Effector memory CD4-positive, alpha-beta T cell (primary cell): ENCODE measurements at regions not wholly inside any gene's neighbourhood (a gene's known extent, or its start where the extent isn't known, plus 50 kb on each side); places are given as distances from the start of the nearest gene placed in this dataset.

Source experiments
- DNase-seq, 3 donors: peaks; one replicate each; pipeline ENCODE4 v3.0.0-alpha.2; 2020
- H3K27ac ChIP-seq: 2 replicates; pipeline ENCODE4 v1.7.0; 2013; ENCODE audit warnings: mild to moderate bottlenecking, low read length, moderate library complexity; ENCODE audit not compliant: insufficient read depth, poor library complexity, severe bottlenecking
- H3K27me3 ChIP-seq: replicated peaks from 2 replicates; pipeline ENCODE4 v1.7.0; 2013; ENCODE audit warnings: mild to moderate bottlenecking, low read length; ENCODE audit not compliant: insufficient read depth, control insufficient read depth, poor library complexity, severe bottlenecking
- H3K36me3 ChIP-seq: 2 replicates; pipeline ENCODE4 v1.7.0; 2013; ENCODE audit warnings: mild to moderate bottlenecking, low read length, moderate library complexity; ENCODE audit not compliant: control insufficient read depth, insufficient read depth
- H3K4me1 ChIP-seq: 2 replicates; pipeline ENCODE4 v1.7.0; 2013; ENCODE audit warnings: low read length, mild to moderate bottlenecking; ENCODE audit not compliant: control insufficient read depth, insufficient read depth, poor library complexity, severe bottlenecking
- H3K4me3 ChIP-seq: 2 replicates; pipeline ENCODE4 v1.7.0; 2013; ENCODE audit warnings: low read length, low read depth, mild to moderate bottlenecking; ENCODE audit not compliant: insufficient read depth, poor library complexity, severe bottlenecking
- H3K9me3 ChIP-seq: 2 replicates; pipeline ENCODE4 v1.7.0; 2013; ENCODE audit warnings: mild to moderate bottlenecking, low read length, moderate library complexity; ENCODE audit not compliant: control insufficient read depth

GRCh38 chr5:14071433-14071832, 71.7 kb upstream of the TRIO start:
- Histone ChIP-seq H3K36me3 (no peaks in the 10 kb centered on the region), H3K4me1 (no peaks in the 10 kb centered on the region), H3K27ac (no peak overlapping the region), H3K4me3 (no peak overlapping the region), H3K9me3 (no peaks in the 10 kb centered on the region), H3K27me3 (no peaks in the 10 kb centered on the region)
- DNase-seq = no peak

DNA sequence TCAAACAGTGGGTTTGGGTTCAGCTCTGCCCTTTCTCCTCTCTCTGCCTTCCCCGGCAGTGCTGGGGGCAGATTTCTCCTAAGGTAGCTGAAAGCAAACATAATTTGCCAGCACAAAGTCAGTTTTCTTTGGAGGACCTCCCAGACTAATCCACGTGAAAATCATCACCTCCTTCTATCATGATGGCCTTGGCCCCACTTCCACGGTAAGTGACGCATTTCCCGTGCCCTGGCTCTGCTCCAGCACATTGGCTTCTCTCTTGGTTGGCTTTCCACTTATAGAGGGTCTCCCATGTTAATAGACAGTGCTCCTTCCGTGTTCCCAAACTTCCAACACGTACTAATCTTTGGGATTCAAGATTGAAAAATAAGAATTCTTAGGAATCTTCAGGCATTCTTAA, 74.1 kb upstream of the TRIO start:
- H3K36me3 ChIP-seq = no peaks in the 10 kb centered on the region
- H3K9me3 ChIP-seq = no peaks in the 10 kb centered on the region
- H3K4me1 ChIP-seq = no peaks in the 10 kb centered on the region
- H3K27ac ChIP-seq = no peak overlapping the region
- no peaks in the 10 kb centered on the region for H3K27me3 ChIP-seq
- H3K4me3 ChIP-seq = no peak overlapping the region
- DNase-seq = no peak

DNA sequence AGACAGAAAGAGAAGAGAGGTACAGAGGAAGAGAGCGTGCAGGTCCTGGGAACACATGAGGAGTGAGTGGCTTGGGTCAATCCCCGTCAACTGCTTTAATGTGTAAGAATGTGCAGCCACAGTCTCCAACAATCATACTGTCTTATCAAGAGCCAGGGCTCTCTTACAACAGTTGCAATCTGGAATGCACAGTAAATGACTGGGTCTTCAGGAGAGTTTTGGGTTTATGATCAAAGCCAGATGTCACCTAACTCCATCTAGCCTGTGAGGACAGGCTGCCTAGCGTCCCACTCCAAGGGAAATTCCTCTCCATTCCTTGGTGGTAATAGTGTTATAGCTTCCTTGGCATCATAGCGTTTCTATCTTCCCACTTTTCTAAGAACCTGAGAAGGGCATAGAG, 75.0 kb upstream of the TRIO start:
- DNase-seq = no peak
- no peak overlapping the region for H3K4me3 ChIP-seq
- H3K4me1 ChIP-seq = no peaks in the 10 kb centered on the region
- H3K9me3 ChIP-seq = no peaks in the 10 kb centered on the region
- no peak overlapping the region for H3K27ac ChIP-seq
- H3K27me3 ChIP-seq = no peaks in the 10 kb centered on the region
- no peaks in the 10 kb centered on the region for H3K36me3 ChIP-seq

DNA sequence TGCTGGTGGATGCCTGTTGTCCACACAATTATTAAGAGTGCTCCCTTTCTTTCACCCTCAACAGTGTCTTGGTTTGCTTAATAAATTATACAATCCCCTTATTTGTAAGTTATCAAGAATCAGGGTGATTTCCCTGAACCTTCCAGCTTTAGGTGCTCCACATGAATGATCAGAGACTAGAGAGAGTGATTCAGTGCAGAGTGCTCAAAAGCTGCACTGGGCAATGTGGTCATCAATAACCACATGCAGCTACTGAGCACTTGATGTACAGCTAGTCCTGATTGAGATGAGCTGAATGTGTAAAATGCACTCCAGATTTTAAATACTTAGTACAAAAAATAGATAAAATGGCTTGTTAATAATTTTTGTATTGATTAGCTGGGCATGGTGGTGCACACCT, 76.8 kb upstream of the TRIO start:
- Histone ChIP-seq H3K9me3 (no peaks in the 10 kb centered on the region), H3K4me1 (no peaks in the 10 kb centered on the region), H3K27ac (no peak overlapping the region), H3K4me3 (no peak overlapping the region), H3K36me3 (no peaks in the 10 kb centered on the region), H3K27me3 (no peaks in the 10 kb centered on the region)
- no peak for DNase-seq

GRCh38 chr5:14064841-14065240, 78.3 kb upstream of the TRIO start:
- Histone ChIP-seq H3K27ac (no peak overlapping the region), H3K4me3 (no peak overlapping the region)
- no peak for DNase-seq

GRCh38 chr5:14063691-14064090, 79.5 kb upstream of the TRIO start:
- Histone ChIP-seq H3K27ac (no peak overlapping the region), H3K4me1 (no peaks in the 10 kb centered on the region), H3K27me3 (no peaks in the 10 kb centered on the region), H3K9me3 (no peaks in the 10 kb centered on the region), H3K36me3 (no peaks in the 10 kb centered on the region), H3K4me3 (no peak overlapping the region)
- DNase-seq = no peak

More at GRCh38 chr5:14064841-14065240, 78.3 kb upstream of the TRIO start:
- Histone ChIP-seq H3K4me1 (no peaks in the 10 kb centered on the region), H3K27me3 (no peaks in the 10 kb centered on the region), H3K9me3 (no peaks in the 10 kb centered on the region), H3K36me3 (no peaks in the 10 kb centered on the region)

DNA sequence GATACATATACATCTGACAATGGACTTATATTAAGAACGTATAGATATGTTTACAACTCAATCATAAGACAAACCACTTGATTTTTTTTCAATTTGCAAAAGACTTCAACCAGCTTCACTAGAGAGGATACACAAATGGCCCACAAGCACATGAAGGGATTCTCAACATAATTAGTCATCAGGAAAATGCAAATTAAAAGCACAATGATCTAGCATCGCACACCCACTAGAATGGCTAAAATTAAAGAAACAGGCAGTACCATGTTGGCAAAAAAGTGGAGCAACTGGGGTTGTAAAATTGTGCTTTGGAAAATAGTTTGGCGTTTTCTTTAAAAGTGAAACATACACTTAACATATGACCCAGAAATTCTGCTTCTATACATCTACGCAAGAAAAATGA, 80.0 kb upstream of the TRIO start:
- Histone ChIP-seq H3K9me3 (no peaks in the 10 kb centered on the region), H3K27me3 (no peaks in the 10 kb centered on the region), H3K4me3 (no peak overlapping the region), H3K27ac (no peak overlapping the region), H3K36me3 (no peaks in the 10 kb centered on the region), H3K4me1 (no peaks in the 10 kb centered on the region)
- DNase-seq = no peak

DNA sequence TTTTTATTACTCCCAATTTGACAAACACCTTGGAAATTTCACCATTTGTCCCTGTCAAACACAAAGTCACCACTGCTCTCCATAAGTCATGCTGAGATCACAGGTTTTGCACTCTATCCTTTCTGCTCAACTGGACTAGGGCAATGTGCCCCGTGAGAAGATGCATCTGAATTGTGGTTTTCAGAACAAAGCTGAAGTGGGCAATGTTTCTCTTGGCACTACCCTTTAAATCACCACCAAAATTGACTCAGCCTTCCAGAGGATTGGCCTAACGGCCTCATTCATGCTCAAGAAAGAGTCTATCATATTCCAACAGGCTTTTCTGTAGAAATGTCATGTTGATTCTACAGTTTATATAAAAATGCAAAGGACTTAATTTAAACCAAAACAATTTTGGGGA, 81.0 kb upstream of the TRIO start:
- H3K36me3 ChIP-seq = no peaks in the 10 kb centered on the region
- DNase-seq = no peak
- no peak overlapping the region for H3K4me3 ChIP-seq
- H3K27me3 ChIP-seq = no peaks in the 10 kb centered on the region
- no peaks in the 10 kb centered on the region for H3K9me3 ChIP-seq
- no peak overlapping the region for H3K27ac ChIP-seq
- no peaks in the 10 kb centered on the region for H3K4me1 ChIP-seq

- Histone ChIP-seq H3K4me1 (no peaks in the 10 kb centered on the region), H3K9me3 (no peaks in the 10 kb centered on the region), H3K27me3 (no peaks in the 10 kb centered on the region), H3K27ac (no peak overlapping the region), H3K4me3 (no peak overlapping the region), H3K36me3 (no peaks in the 10 kb centered on the region)
- DNase-seq = no peak
Observed at GRCh38 chr5:14061106-14061505, 82.0 kb upstream of the TRIO start.

DNA sequence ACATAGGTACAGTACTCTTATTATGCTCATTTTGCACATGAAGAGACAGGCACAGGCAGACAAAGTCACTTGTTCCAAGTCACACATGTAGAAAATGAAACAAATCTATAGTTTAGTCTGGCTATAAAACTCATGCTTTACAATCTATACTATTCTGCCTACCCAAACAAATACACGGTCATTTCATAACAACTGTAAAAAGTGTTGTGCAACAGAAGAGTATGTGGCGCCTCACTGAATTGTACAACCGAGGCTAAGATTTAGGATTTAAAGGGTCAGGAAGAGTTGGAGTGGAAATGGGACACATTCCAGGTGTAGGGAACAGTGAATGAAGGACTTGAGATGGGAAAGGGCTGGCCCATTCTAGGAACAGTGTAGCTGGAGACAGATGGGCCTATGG, 82.9 kb upstream of the TRIO start:
- DNase-seq = no peak

GRCh38 chr5:14059810-14060209, 83.3 kb upstream of the TRIO start:
- no peaks in the 10 kb centered on the region for H3K4me1 ChIP-seq
- H3K27me3 ChIP-seq = no peaks in the 10 kb centered on the region
- H3K4me3 ChIP-seq = no peak overlapping the region
- H3K36me3 ChIP-seq = no peaks in the 10 kb centered on the region
- no peaks in the 10 kb centered on the region for H3K9me3 ChIP-seq
- no peak overlapping the region for H3K27ac ChIP-seq
- no peak for DNase-seq

More for the DNA sequence above, 82.9 kb upstream of the TRIO start:
- H3K27me3 ChIP-seq = no peaks in the 10 kb centered on the region
- H3K9me3 ChIP-seq = no peaks in the 10 kb centered on the region
- H3K4me1 ChIP-seq = no peaks in the 10 kb centered on the region
- no peak overlapping the region for H3K27ac ChIP-seq
- no peaks in the 10 kb centered on the region for H3K36me3 ChIP-seq
- no peak overlapping the region for H3K4me3 ChIP-seq
